ENCODE measurements at regions not wholly inside any gene's neighbourhood (a gene's known extent, or its start where the extent isn't known, plus 50 kb on each side); places are given as distances from the start of the nearest gene placed in this dataset.

- H3K9me3 ChIP-seq (ENCODE audit: low read depth): no peaks in the 10 kb centered on the region
- no peaks in the 10 kb centered on the region for H3K27me3 ChIP-seq (replicated peaks; ENCODE audit: insufficient read depth)
- no peaks in the 10 kb centered on the region for H3K79me2 ChIP-seq (ENCODE audit: insufficient read depth)
- no peaks in the 10 kb centered on the region for H3K9me2 ChIP-seq (ENCODE audit: insufficient read depth)
- H2AFZ ChIP-seq: no peak overlapping the region
- in situ Hi-C loops (cut with MboI): no loop called here
- H3K4me1 ChIP-seq (ENCODE audit: insufficient read depth): no peaks in the 10 kb centered on the region
- H3K36me3 ChIP-seq (ENCODE audit: low read depth): no peaks in the 10 kb centered on the region
- no peak overlapping the region for H3K27ac ChIP-seq
- no peaks in the 10 kb centered on the region for H3F3A ChIP-seq (ENCODE audit: insufficient read depth)
- H3K4me3 ChIP-seq: no peak overlapping the region
- no peak overlapping the region for H3K9ac ChIP-seq
- no peak for DNase-seq
- WGBS, 2 experiments (ENCODE audit: low coverage in 1 of 2, low lambda C conversion rate in 2 of 2, missing lambda C conversion rate in 2 of 2): 68 to 72% methylated on average over 3 of the region's 3 CpGs
- TF ChIP-seq EZH2 (IDR thresholded peaks at IDR 0.05; ENCODE audit: insufficient read depth, poor library complexity, severe bottlenecking) (no peak), EZH2phosphoT487 (IDR thresholded peaks at IDR 0.05; ENCODE audit: insufficient read depth, low read depth) (no peak)
- no peaks in the 10 kb centered on the region for H4K20me1 ChIP-seq (ENCODE audit: insufficient read depth)
- H3K4me2 ChIP-seq (ENCODE audit: unreplicated experiment): no peak overlapping the region
Measured at GRCh38 chr3:117084277-117084676, 374.7 kb downstream of the TUSC7 start.

- in situ Hi-C loops (cut with MboI): no loop called here
- Histone ChIP-seq H3K4me3 (no peak overlapping the region), H3K9ac (no peak overlapping the region), H3K4me1 (ENCODE audit: insufficient read depth) (no peaks in the 10 kb centered on the region), H3K27me3 (replicated peaks; ENCODE audit: insufficient read depth) (no peaks in the 10 kb centered on the region), H3K9me2 (ENCODE audit: insufficient read depth) (no peaks in the 10 kb centered on the region), H3F3A (ENCODE audit: insufficient read depth) (no peaks in the 10 kb centered on the region), H4K20me1 (ENCODE audit: insufficient read depth) (no peaks in the 10 kb centered on the region), H3K4me2 (ENCODE audit: unreplicated experiment) (no peak overlapping the region), H3K79me2 (ENCODE audit: insufficient read depth) (no peaks in the 10 kb centered on the region), H3K9me3 (ENCODE audit: low read depth) (no peaks in the 10 kb centered on the region), H3K36me3 (ENCODE audit: low read depth) (no peaks in the 10 kb centered on the region), H2AFZ (no peak overlapping the region), H3K27ac (no peak overlapping the region)
- no peak for TF ChIP-seq EZH2phosphoT487 (IDR thresholded peaks at IDR 0.05; ENCODE audit: insufficient read depth, low read depth)
- no peak for TF ChIP-seq EZH2 (IDR thresholded peaks at IDR 0.05; ENCODE audit: insufficient read depth, poor library complexity, severe bottlenecking)
- DNase-seq: no peak
- 0% methylated on average over 3 of the region's 3 CpGs for WGBS, 2 experiments (ENCODE audit: low coverage in 1 of 2, low lambda C conversion rate in 2 of 2, missing lambda C conversion rate in 2 of 2)
Measured at GRCh38 chr3:117084739-117085270, 375.2 kb downstream of the TUSC7 start.

- in situ Hi-C loops (cut with MboI): no loop called here
- 10 to 36% methylated on average over 1 of the region's 1 CpG for WGBS, 2 experiments (ENCODE audit: low coverage in 1 of 2, low lambda C conversion rate in 2 of 2, missing lambda C conversion rate in 2 of 2)
- H3K4me3 ChIP-seq: no peak overlapping the region
Measured at GRCh38 chr3:117091676-117092075, 382.1 kb downstream of the TUSC7 start.

GRCh38 chr3:117096549-117096948, 387.0 kb downstream of the TUSC7 start:
- Histone ChIP-seq H3K4me2 (ENCODE audit: unreplicated experiment) (no peak overlapping the region), H3F3A (ENCODE audit: insufficient read depth) (no peaks in the 10 kb centered on the region), H2AFZ (no peak overlapping the region), H3K27ac (no peak overlapping the region), H3K36me3 (ENCODE audit: low read depth) (no peaks in the 10 kb centered on the region; the same call in 1 of the 2 replicates), H3K4me3 (no peak overlapping the region), H3K27me3 (replicated peaks; ENCODE audit: insufficient read depth) (no peaks in the 10 kb centered on the region), H4K20me1 (ENCODE audit: insufficient read depth) (no peaks in the 10 kb centered on the region), H3K9ac (no peak overlapping the region), H3K9me2 (ENCODE audit: insufficient read depth) (no peaks in the 10 kb centered on the region; the same call in 1 of the 2 replicates), H3K9me3 (ENCODE audit: low read depth) (peaks cover 3% of the 10 kb centered on the region), H3K79me2 (ENCODE audit: insufficient read depth) (no peaks in the 10 kb centered on the region), H3K4me1 (ENCODE audit: insufficient read depth) (peaks cover 10% of the 10 kb centered on the region)
- in situ Hi-C loops (cut with MboI): no loop called here
- TF ChIP-seq EZH2phosphoT487 (IDR thresholded peaks at IDR 0.05; ENCODE audit: insufficient read depth, low read depth) (no peak), EZH2 (IDR thresholded peaks at IDR 0.05; ENCODE audit: insufficient read depth, poor library complexity, severe bottlenecking) (no peak)
- WGBS, 2 experiments (ENCODE audit: low coverage in 1 of 2, low lambda C conversion rate in 2 of 2, missing lambda C conversion rate in 2 of 2): 81 to 86% methylated on average over 4 of the region's 4 CpGs
- no peak for DNase-seq

More at GRCh38 chr3:117091676-117092075, 382.1 kb downstream of the TUSC7 start:
- H3K27me3 ChIP-seq (replicated peaks; ENCODE audit: insufficient read depth): no peaks in the 10 kb centered on the region
- no peaks in the 10 kb centered on the region for H3F3A ChIP-seq (ENCODE audit: insufficient read depth)
- H3K36me3 ChIP-seq (ENCODE audit: low read depth): no peaks in the 10 kb centered on the region
- no peaks in the 10 kb centered on the region for H4K20me1 ChIP-seq (ENCODE audit: insufficient read depth)
- H3K79me2 ChIP-seq (ENCODE audit: insufficient read depth): no peaks in the 10 kb centered on the region
- no peak for TF ChIP-seq EZH2phosphoT487 (IDR thresholded peaks at IDR 0.05; ENCODE audit: insufficient read depth, low read depth)
- H3K9me3 ChIP-seq (ENCODE audit: low read depth): no peaks in the 10 kb centered on the region
- no peak overlapping the region for H3K4me2 ChIP-seq (ENCODE audit: unreplicated experiment)
- H3K4me1 ChIP-seq (ENCODE audit: insufficient read depth): no peaks in the 10 kb centered on the region
- H3K9ac ChIP-seq: no peak overlapping the region
- no peaks in the 10 kb centered on the region for H3K9me2 ChIP-seq (ENCODE audit: insufficient read depth)
- H2AFZ ChIP-seq: no peak overlapping the region
- H3K27ac ChIP-seq: no peak overlapping the region
- no peak for DNase-seq

- H3K79me2 ChIP-seq (ENCODE audit: insufficient read depth): no peaks in the 10 kb centered on the region
- H4K20me1 ChIP-seq (ENCODE audit: insufficient read depth): no peaks in the 10 kb centered on the region
- no peaks in the 10 kb centered on the region for H3F3A ChIP-seq (ENCODE audit: insufficient read depth)
- H3K9me2 ChIP-seq (ENCODE audit: insufficient read depth): no peaks in the 10 kb centered on the region; the same call in 1 of the 2 replicates
- in situ Hi-C loops (cut with MboI): no loop called here
- peaks cover 3% of the 10 kb centered on the region for H3K9me3 ChIP-seq (ENCODE audit: low read depth)
- DNase-seq: peak; percentile 63
- peaks cover 10% of the 10 kb centered on the region for H3K4me1 ChIP-seq (ENCODE audit: insufficient read depth)
- H3K4me3 ChIP-seq: no peak overlapping the region
- no peak overlapping the region for H3K4me2 ChIP-seq (ENCODE audit: unreplicated experiment)
- H3K9ac ChIP-seq: no peak overlapping the region
- no peaks in the 10 kb centered on the region for H3K27me3 ChIP-seq (replicated peaks; ENCODE audit: insufficient read depth)
- no peaks in the 10 kb centered on the region; the same call in 1 of the 2 replicates for H3K36me3 ChIP-seq (ENCODE audit: low read depth)
- H2AFZ ChIP-seq: no peak overlapping the region
- H3K27ac ChIP-seq: no peak overlapping the region
- no peak for TF ChIP-seq EZH2 (IDR thresholded peaks at IDR 0.05; ENCODE audit: insufficient read depth, poor library complexity, severe bottlenecking)
- no peak for TF ChIP-seq EZH2phosphoT487 (IDR thresholded peaks at IDR 0.05; ENCODE audit: insufficient read depth, low read depth)
Measured at GRCh38 chr3:117097351-117097750, 387.8 kb downstream of the TUSC7 start.

Data from GM23248 (cell line).